Osteocyte (in vitro differentiated cells): ENCODE measurements at regions not wholly inside any gene's neighbourhood (a gene's known extent, or its start where the extent isn't known, plus 50 kb on each side); places are given as distances from the start of the nearest gene placed in this dataset.

Experiments used
- DNase-seq: peaks from one replicate; pipeline ENCODE4 v3.0.0; 2021; ENCODE audit warnings: mixed read lengths; ENCODE audit not compliant: unreplicated experiment; ENCODE audit errors: extremely low spot score
- H3K27ac Mint-ChIP-seq: one replicate; pipeline ENCODE4 v1.8.0; 2021; ENCODE audit warnings: mild to moderate bottlenecking, mixed read lengths; ENCODE audit not compliant: unreplicated experiment
- H3K27me3 Mint-ChIP-seq: one replicate; pipeline ENCODE4 v1.8.0; 2021; ENCODE audit warnings: mixed read lengths; ENCODE audit not compliant: unreplicated experiment
- H3K36me3 Mint-ChIP-seq: one replicate; pipeline ENCODE4 v1.8.0; 2021; ENCODE audit warnings: mixed read lengths; ENCODE audit not compliant: unreplicated experiment
- H3K4me1 Mint-ChIP-seq: one replicate; pipeline ENCODE4 v1.8.0; 2021; ENCODE audit warnings: mixed read lengths; ENCODE audit not compliant: unreplicated experiment
- H3K4me3 Mint-ChIP-seq: one replicate; pipeline ENCODE4 v1.8.0; 2021; ENCODE audit warnings: mild to moderate bottlenecking, moderate library complexity, mixed read lengths; ENCODE audit not compliant: unreplicated experiment
- H3K9me3 Mint-ChIP-seq: one replicate; pipeline ENCODE4 v1.8.0; 2021; ENCODE audit warnings: mixed read lengths; ENCODE audit not compliant: unreplicated experiment
- TF ChIP-seq, protein P1 (sequence below): fragments of 200-600 bp; sonication (generic); IDR thresholded peaks from 2 replicates; pipeline ENCODE4 v1.5.0; 2021; ENCODE audit warnings: antibody characterized with exemption, mild to moderate bottlenecking, moderate library complexity

DNA sequence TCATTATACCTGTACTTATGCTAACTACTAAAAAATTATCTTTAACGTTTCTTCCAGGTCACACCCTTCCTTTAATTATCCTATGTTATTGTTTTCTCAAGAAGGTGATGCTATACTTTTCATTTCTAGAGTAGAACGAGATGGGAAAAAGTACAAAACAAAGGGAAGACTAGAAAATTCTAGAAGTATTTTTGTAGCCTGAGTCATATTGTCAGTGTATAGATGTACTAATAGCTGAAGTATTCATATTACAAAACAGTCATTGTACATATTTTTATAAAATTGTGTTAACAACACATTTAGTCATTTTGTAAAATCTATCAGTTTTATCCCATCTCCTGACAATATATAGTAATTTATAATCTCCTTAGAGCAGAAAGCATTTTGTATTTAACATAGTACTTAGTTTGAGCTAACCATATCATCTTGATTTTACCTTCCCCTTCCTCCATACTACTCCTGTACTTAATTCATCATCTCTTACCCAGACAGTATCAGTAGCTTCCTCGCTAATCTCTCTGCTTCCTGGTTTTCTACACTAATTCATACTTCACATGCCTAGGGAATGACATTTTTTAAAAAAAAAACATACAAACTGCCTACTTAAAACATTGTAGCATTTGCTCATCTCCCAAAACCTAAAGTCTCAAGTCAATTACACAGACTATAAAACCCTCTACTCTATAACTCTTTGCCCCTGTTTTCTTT lies 920.9 kb downstream of the RPS29 start:
- peaks cover 2% of the 10 kb centered on the region for H3K4me1 Mint-ChIP-seq
- no peaks in the 10 kb centered on the region for H3K27me3 Mint-ChIP-seq
- no peak overlapping the region for H3K4me3 Mint-ChIP-seq
- peaks cover 11% of the 10 kb centered on the region for H3K9me3 Mint-ChIP-seq
- TF ChIP-seq, protein P1, sequence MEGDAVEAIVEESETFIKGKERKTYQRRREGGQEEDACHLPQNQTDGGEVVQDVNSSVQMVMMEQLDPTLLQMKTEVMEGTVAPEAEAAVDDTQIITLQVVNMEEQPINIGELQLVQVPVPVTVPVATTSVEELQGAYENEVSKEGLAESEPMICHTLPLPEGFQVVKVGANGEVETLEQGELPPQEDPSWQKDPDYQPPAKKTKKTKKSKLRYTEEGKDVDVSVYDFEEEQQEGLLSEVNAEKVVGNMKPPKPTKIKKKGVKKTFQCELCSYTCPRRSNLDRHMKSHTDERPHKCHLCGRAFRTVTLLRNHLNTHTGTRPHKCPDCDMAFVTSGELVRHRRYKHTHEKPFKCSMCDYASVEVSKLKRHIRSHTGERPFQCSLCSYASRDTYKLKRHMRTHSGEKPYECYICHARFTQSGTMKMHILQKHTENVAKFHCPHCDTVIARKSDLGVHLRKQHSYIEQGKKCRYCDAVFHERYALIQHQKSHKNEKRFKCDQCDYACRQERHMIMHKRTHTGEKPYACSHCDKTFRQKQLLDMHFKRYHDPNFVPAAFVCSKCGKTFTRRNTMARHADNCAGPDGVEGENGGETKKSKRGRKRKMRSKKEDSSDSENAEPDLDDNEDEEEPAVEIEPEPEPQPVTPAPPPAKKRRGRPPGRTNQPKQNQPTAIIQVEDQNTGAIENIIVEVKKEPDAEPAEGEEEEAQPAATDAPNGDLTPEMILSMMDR: no peak
- no peak for DNase-seq
- no peaks in the 10 kb centered on the region for H3K36me3 Mint-ChIP-seq
- no peak overlapping the region for H3K27ac Mint-ChIP-seq

DNA sequence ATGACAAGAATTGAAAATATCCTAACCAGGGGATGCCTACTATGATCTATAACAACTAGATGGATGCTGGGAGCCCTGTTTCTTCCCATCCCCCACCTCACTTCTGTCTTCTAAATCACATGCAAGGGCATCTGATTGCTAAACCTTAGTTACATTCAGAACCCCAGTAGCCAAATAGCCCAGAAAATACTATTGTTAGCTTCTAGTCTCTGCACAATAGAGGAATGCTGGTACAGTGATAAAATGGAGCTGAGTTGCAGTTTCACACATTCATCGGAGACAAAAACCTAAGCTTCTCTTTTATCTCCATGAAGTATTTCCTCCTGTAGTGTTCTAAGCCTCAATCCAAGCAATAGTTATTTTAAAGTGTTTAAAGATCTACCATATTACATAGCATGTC lies 942.9 kb downstream of the RPS29 start:
- no peaks in the 10 kb centered on the region for H3K27me3 Mint-ChIP-seq
- no peaks in the 10 kb centered on the region for H3K4me1 Mint-ChIP-seq
- peaks cover 19% of the 10 kb centered on the region for H3K9me3 Mint-ChIP-seq
- H3K36me3 Mint-ChIP-seq: no peaks in the 10 kb centered on the region
- TF ChIP-seq, protein P1: no peak
- H3K4me3 Mint-ChIP-seq: no peak overlapping the region
- DNase-seq: no peak
- H3K27ac Mint-ChIP-seq: no peak overlapping the region

DNA sequence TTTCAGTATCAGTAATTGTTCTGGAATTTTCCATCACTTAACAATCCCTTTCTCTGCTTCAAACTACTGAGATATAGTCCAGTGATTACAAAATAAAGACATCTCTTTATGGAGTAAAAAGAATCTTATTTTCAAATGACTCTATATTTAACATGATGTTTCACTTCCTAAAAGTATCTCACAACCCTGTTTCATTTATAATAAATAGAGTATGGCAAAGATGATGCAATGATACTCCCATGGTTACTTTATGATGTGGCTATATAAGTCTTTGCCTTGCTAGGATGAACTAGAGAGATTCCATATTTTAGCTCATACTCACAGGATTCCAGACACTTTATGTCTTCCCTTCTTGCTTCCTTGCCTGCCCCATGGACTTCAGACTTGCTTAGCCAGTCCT lies 953.5 kb upstream of the MDGA2 start:
- DNase-seq: no peak
- H3K27ac Mint-ChIP-seq: no peak overlapping the region
- TF ChIP-seq, protein P1: no peak
- no peak overlapping the region for H3K4me3 Mint-ChIP-seq
- no peaks in the 10 kb centered on the region for H3K36me3 Mint-ChIP-seq
- H3K27me3 Mint-ChIP-seq: no peaks in the 10 kb centered on the region
- no peaks in the 10 kb centered on the region for H3K4me1 Mint-ChIP-seq
- no peaks in the 10 kb centered on the region for H3K9me3 Mint-ChIP-seq

DNA sequence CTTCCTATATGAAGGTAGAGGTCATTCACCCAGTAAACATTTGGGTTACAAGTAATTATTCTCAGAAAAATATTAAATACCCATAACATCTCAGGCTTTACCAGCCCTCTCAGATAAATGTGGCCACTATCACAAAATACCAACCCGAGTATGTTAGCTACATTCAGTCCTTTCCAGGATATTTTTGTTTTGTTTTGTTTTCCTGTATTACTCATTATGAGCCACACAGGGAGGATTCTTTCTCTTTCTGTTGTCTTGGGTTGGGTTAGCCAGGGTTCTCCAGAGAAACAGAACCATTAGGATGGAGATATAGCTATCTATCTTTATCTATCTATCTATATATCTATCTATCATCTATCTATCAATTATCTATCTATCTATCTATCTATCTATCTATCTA lies 947.6 kb upstream of the MDGA2 start:
- TF ChIP-seq, protein P1: no peak
- no peaks in the 10 kb centered on the region for H3K27me3 Mint-ChIP-seq
- H3K27ac Mint-ChIP-seq: no peak overlapping the region
- no peaks in the 10 kb centered on the region for H3K9me3 Mint-ChIP-seq
- H3K4me1 Mint-ChIP-seq: no peaks in the 10 kb centered on the region
- H3K4me3 Mint-ChIP-seq: no peak overlapping the region
- H3K36me3 Mint-ChIP-seq: no peaks in the 10 kb centered on the region
- DNase-seq: no peak

DNA sequence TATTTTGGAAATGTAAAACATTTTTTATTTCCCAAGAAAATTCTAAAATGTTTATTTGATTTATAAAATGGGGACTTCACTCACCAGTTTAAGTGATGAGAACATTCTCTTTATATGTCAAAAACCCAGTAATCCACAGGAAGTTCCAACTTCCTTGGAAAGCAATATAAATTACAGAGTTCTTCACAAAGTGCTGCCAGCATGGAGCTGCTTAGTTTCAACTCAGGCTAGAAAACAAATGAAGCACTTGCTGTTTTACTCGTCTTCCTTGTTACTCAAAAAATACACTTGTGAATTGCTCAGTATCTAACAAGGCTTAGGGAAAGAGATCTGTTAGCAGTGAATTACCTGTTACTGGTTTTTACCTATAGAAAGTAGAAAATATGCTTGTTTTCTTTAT lies 942.7 kb upstream of the MDGA2 start:
- no peak for DNase-seq
- Mint-ChIP-seq H3K4me3 (no peak overlapping the region), H3K4me1 (no peaks in the 10 kb centered on the region), H3K27me3 (peaks cover 2% of the 10 kb centered on the region), H3K9me3 (no peaks in the 10 kb centered on the region), H3K36me3 (no peaks in the 10 kb centered on the region), H3K27ac (no peak overlapping the region)
- TF ChIP-seq, protein P1: no peak
